ENCODE measurements at regions not wholly inside any gene's neighbourhood (a gene's known extent, or its start where the extent isn't known, plus 50 kb on each side); places are given as distances from the start of the nearest gene placed in this dataset.
A peak's percentile ranks its signal among the peaks of the same experiment; 100 is the strongest.
"Not testable (repeated sequence)": the region's sequence is repeated elsewhere in the genome, so short reads cannot be mapped to it uniquely, and the experiment has no call there.

GRCh38 chrX:139198936-139199335 is 331.6 kb upstream of the F9 start:
- no peak for DNase-seq

- no peak for DNase-seq
Observed at GRCh38 chrX:139196890-139197289, 333.6 kb upstream of the F9 start.

GRCh38 chrX:139194571-139195280 is 335.8 kb upstream of the F9 start:
- DNase-seq: peak; percentile 30

GRCh38 chrX:139192386-139192961 is 338.1 kb upstream of the F9 start:
- no peak for DNase-seq

- no peak for DNase-seq
Observed at GRCh38 chrX:139191746-139192385, 338.7 kb upstream of the F9 start.

- DNase-seq: no peak
Observed at GRCh38 chrX:139191286-139191685, 339.3 kb upstream of the F9 start.

GRCh38 chrX:139187738-139188137 is 342.8 kb upstream of the F9 start:
- DNase-seq: no peak

GRCh38 chrX:139186991-139187390 is 343.5 kb upstream of the F9 start:
- DNase-seq: no peak

- no peak for DNase-seq
Observed at GRCh38 chrX:139179592-139179991, 350.9 kb upstream of the F9 start.

- DNase-seq: no peak
Observed at GRCh38 chrX:139178980-139179379, 351.6 kb upstream of the F9 start.

GRCh38 chrX:139172731-139173130 is 357.8 kb upstream of the F9 start:
- no peak for DNase-seq

GRCh38 chrX:139170526-139171173 is 359.9 kb upstream of the F9 start:
- DNase-seq: no peak

GRCh38 chrX:139167282-139167681 is 363.3 kb upstream of the F9 start:
- no peak for DNase-seq

GRCh38 chrX:139158256-139158655 is 372.3 kb upstream of the F9 start:
- DNase-seq: no peak

- no peak for DNase-seq
Observed at GRCh38 chrX:139156356-139156755, 374.2 kb upstream of the F9 start.

- DNase-seq: not testable (repeated sequence)
Observed at GRCh38 chrX:139146625-139147024, 383.9 kb upstream of the F9 start.

- DNase-seq: no peak
Observed at GRCh38 chrX:139141370-139141769, 389.2 kb upstream of the F9 start.

GRCh38 chrX:139134316-139134715 is 396.2 kb upstream of the F9 start:
- DNase-seq: no peak

GRCh38 chrX:139126493-139126892 is 404.0 kb upstream of the F9 start:
- no peak for DNase-seq

GRCh38 chrX:139125916-139126315 is 404.6 kb upstream of the F9 start:
- DNase-seq: no peak

GRCh38 chrX:139121616-139122286 is 408.8 kb upstream of the F9 start:
- DNase-seq: no peak

- DNase-seq: no peak
Observed at GRCh38 chrX:139120760-139121159, 409.2 kb upstream of the FGF13 start.

- DNase-seq: peak; percentile 63
Observed at GRCh38 chrX:139113708-139114107, 402.2 kb upstream of the FGF13 start.
